ENCODE measurements at regions not wholly inside any gene's neighbourhood (a gene's known extent, or its start where the extent isn't known, plus 50 kb on each side); places are given as distances from the start of the nearest gene placed in this dataset.

- TF ChIP-seq ZBTB43 (CRISPR knock-in tag; conservative IDR thresholded peaks at IDR 0.05) (no peak), MAF1 (CRISPR knock-in tag; IDR thresholded peaks at IDR 0.05; ENCODE audit: borderline replicate concordance) (no peak), YEATS2 (CRISPR knock-in tag; IDR thresholded peaks at IDR 0.05; ENCODE audit: borderline replicate concordance) (no peak), ZNF7 (CRISPR knock-in tag; IDR thresholded peaks at IDR 0.05) (no peak)
Measured at GRCh38 chr1:94358630-94359599, 59.3 kb upstream of the ABCD3 start (continued).

- no peak overlapping the region for H3K27ac ChIP-seq (ENCODE audit: extremely low read length, insufficient read depth, low read length)
- BruUV-seq (replicated peaks) = no TSS peak
- peak overlapping the region; percentile 46 for H2AFZ ChIP-seq (ENCODE audit: low read length)
- H4K20me1 ChIP-seq (ENCODE audit: insufficient read depth, low read length) = no peaks in the 10 kb centered on the region
- H3K79me2 ChIP-seq (ENCODE audit: insufficient read depth, low read length) = no peaks in the 10 kb centered on the region
- H3K9ac ChIP-seq (ENCODE audit: insufficient read depth, low read depth, low read length) = no peak overlapping the region
- H3K27me3 ChIP-seq (ENCODE audit: control insufficient read depth in 1 of 2, insufficient read depth in 2 of 2, low read length in 2 of 2) = no peaks in the 10 kb centered on the region
- DNase-seq (ENCODE audit: low spot score) (no peak), ATAC-seq (peak; percentile 65), FAIRE-seq (peak; percentile 8)
- H3K36me3 ChIP-seq (replicated peaks in 1 of 2; ENCODE audit: control insufficient read depth in 1 of 2, insufficient read depth in 2 of 2, low read length in 2 of 2) = no peaks in the 10 kb centered on the region
- CTCF ChIA-PET (ENCODE audit: low intra/inter-chr PET ratio, low total read pairs) = no interaction called here
- no peaks in the 10 kb centered on the region for H3K9me3 ChIP-seq (ENCODE audit: low read length)
- in situ Hi-C loops (cut with HindIII; ENCODE audit: extremely low pct_ligation_motif_present, low pct_unique_long_range_greater_than_20kb) = no loop called here
- peak overlapping the region; percentile 15; the same call in 1 of the 2 replicates for H3K4me2 ChIP-seq (ENCODE audit: low read depth, low read length)
- intact Hi-C loops (cut with micrococcal nuclease; ENCODE audit: unreplicated experiment) = no loop called here
- H3K4me3 ChIP-seq (replicated peaks in 1 of 3; ENCODE audit: insufficient read depth in 1 of 3, low read depth in 2 of 3, low read length in 3 of 3) = no peak overlapping the region
- H3K4me1 ChIP-seq (ENCODE audit: insufficient read depth, low read length) = peaks cover 43% of the 10 kb centered on the region
- POLR2A ChIA-PET = no interaction called here
- 35% methylated on average over 3 of the region's 5 CpGs for WGBS (ENCODE audit: low lambda C conversion rate)
- TF ChIP-seq ZFX (CRISPR knock-in tag; IDR thresholded peaks at IDR 0.05; ENCODE audit: low read depth) (0 out of 2 replicates have a peak, but pooled peaks have one; percentile 34), THRA (CRISPR knock-in tag; IDR thresholded peaks at IDR 0.05; ENCODE audit: borderline replicate concordance) (no peak), ARID5B (CRISPR knock-in tag; IDR thresholded peaks at IDR 0.05) (0 out of 2 replicates have a peak, but pooled peaks have one; percentile 19), ZSCAN25 (CRISPR knock-in tag; IDR thresholded peaks at IDR 0.05) (peak; percentile 63; the same call in 1 of the 2 replicates), CAMTA2 (CRISPR knock-in tag; IDR thresholded peaks at IDR 0.05; ENCODE audit: borderline replicate concordance) (no peak), ZMYM4 (CRISPR knock-in tag; IDR thresholded peaks at IDR 0.05) (peak; percentile 60), KLF6 (CRISPR knock-in tag; IDR thresholded peaks at IDR 0.05) (no peak), ARNTL (CRISPR knock-in tag; IDR thresholded peaks at IDR 0.05) (no peak), NBN (conservative IDR thresholded peaks at IDR 0.05) (no peak), TEAD2 (CRISPR knock-in tag; IDR thresholded peaks at IDR 0.05) (no peak), SMARCC2 (IDR thresholded peaks at IDR 0.05) (no peak), MYC (CRISPR knock-in tag; IDR thresholded peaks at IDR 0.05; ENCODE audit: borderline replicate concordance) (no peak), ZBTB21 (CRISPR knock-in tag; IDR thresholded peaks at IDR 0.05) (no peak)
Measured at GRCh38 chr1:94357661-94358060, 60.5 kb upstream of the ABCD3 start.

All from HepG2 (cell line).